Mesendoderm (in vitro differentiated cells): ENCODE measurements at regions not wholly inside any gene's neighbourhood (a gene's known extent, or its start where the extent isn't known, plus 50 kb on each side); places are given as distances from the start of the nearest gene placed in this dataset.
"Not testable (repeated sequence)": the region's sequence is repeated elsewhere in the genome, so short reads cannot be mapped to it uniquely, and the experiment has no call there.

Experiments used
- DNase-seq: peaks from one replicate; pipeline ENCODE4 v3.0.0; 2013
- H2AK5ac ChIP-seq: 2 replicates; pipeline ENCODE4 v1.6.1; 2013; ENCODE audit warnings: low read length, inconsistent platforms
- H2BK120ac ChIP-seq: 2 replicates; pipeline ENCODE4 v1.6.1; 2013; ENCODE audit warnings: low read depth, mild to moderate bottlenecking, low read length, moderate library complexity, mixed read lengths
- H2BK15ac ChIP-seq: replicated peaks from 2 replicates; pipeline ENCODE4 v1.6.1; 2013; ENCODE audit warnings: low read depth, mild to moderate bottlenecking, moderate library complexity
- H2BK5ac ChIP-seq: 2 replicates; pipeline ENCODE4 v1.6.1; 2013; ENCODE audit warnings: low read length, inconsistent platforms
- H3K18ac ChIP-seq: 2 replicates; pipeline ENCODE4 v1.6.1; 2013; ENCODE audit warnings: mild to moderate bottlenecking, low read length, mixed read lengths
- H3K23ac ChIP-seq: one replicate; pipeline ENCODE4 v1.6.1; 2013; ENCODE audit warnings: low read length
- H3K27ac ChIP-seq: 2 replicates; pipeline ENCODE4 v1.5.1; 2013; ENCODE audit warnings: low read depth, mild to moderate bottlenecking, inconsistent platforms, low read length, moderate library complexity
- H3K27me3 ChIP-seq: 2 replicates; pipeline ENCODE4 v1.6.1; 2013; ENCODE audit warnings: low read length, control low read depth, mild to moderate bottlenecking, inconsistent platforms; ENCODE audit not compliant: insufficient read depth, poor library complexity
- H3K36me3 ChIP-seq: 2 replicates; pipeline ENCODE4 v1.6.1; 2013; ENCODE audit warnings: low read length, inconsistent platforms; ENCODE audit not compliant: control insufficient read depth, insufficient read depth
- H3K4ac ChIP-seq: one replicate; pipeline ENCODE4 v1.6.1; 2013; ENCODE audit warnings: low read depth, mild to moderate bottlenecking, low read length, moderate library complexity
- H3K4me1 ChIP-seq: 2 replicates; pipeline ENCODE4 v1.6.1; 2013; ENCODE audit warnings: low read depth, low read length, inconsistent platforms; ENCODE audit not compliant: control insufficient read depth
- H3K4me2 ChIP-seq: 2 replicates; pipeline ENCODE4 v1.6.1; 2013; ENCODE audit warnings: low read length
- H3K4me3 ChIP-seq: 2 replicates; pipeline ENCODE4 v1.5.1; 2013; ENCODE audit warnings: mild to moderate bottlenecking, low read length
- H3K56ac ChIP-seq: one replicate; pipeline ENCODE4 v1.6.1; 2013; ENCODE audit warnings: low read length
- H3K79me1 ChIP-seq: 2 replicates; pipeline ENCODE4 v1.6.1; 2013; ENCODE audit warnings: low read length, inconsistent platforms
- H3K79me2 ChIP-seq: 2 replicates; pipeline ENCODE4 v1.6.1; 2013; ENCODE audit warnings: mild to moderate bottlenecking, low read length; ENCODE audit not compliant: control insufficient read depth, insufficient read depth
- H3K9ac ChIP-seq: 2 replicates; pipeline ENCODE4 v1.6.1; 2013; ENCODE audit warnings: low read length, inconsistent platforms
- H4K5ac ChIP-seq: one replicate; pipeline ENCODE4 v1.6.1; 2013; ENCODE audit warnings: low read length
- H4K8ac ChIP-seq: one replicate; pipeline ENCODE4 v1.6.1; 2013; ENCODE audit warnings: low read depth, mild to moderate bottlenecking, control low read depth, low read length, moderate library complexity
- WGBS: extraction: QIAGEN DNeasy Blood & Tissue Kit; methylation state at CpG from one replicate; pipeline ENCODE4 v1.1.7; 2013; ENCODE audit warnings: low lambda C conversion rate, missing lambda C conversion rate; ENCODE audit not compliant: insufficient coverage; ENCODE audit errors: extremely low coverage; 5-methylcytosine and 5-hydroxymethylcytosine counted together

GRCh38 chr16:79991969-79992368 lies 391.4 kb upstream of the MAF start:
- Histone ChIP-seq H3K4me1 (no peaks in the 10 kb centered on the region), H2BK5ac (no peak overlapping the region), H3K9ac (no peak overlapping the region), H2AK5ac (no peak overlapping the region), H3K4me3 (no peak overlapping the region), H3K4me2 (no peak overlapping the region), H3K56ac (no peak overlapping the region), H3K36me3 (no peaks in the 10 kb centered on the region), H3K18ac (no peak overlapping the region), H3K4ac (no peak overlapping the region), H4K8ac (no peak overlapping the region), H3K79me2 (no peaks in the 10 kb centered on the region), H3K27me3 (no peaks in the 10 kb centered on the region), H3K23ac (no peak overlapping the region), H2BK120ac (no peak overlapping the region), H3K79me1 (no peaks in the 10 kb centered on the region), H2BK15ac (no peak overlapping the region), H4K5ac (no peak overlapping the region), H3K27ac (no peak overlapping the region)
- no CpG with 5 or more reads among the region's 4 CpGs for WGBS
- peak; percentile 34 for DNase-seq

- H3K56ac ChIP-seq = no peak overlapping the region
- no peaks in the 10 kb centered on the region for H3K4me1 ChIP-seq
- no peak overlapping the region for H4K8ac ChIP-seq
- H4K5ac ChIP-seq = no peak overlapping the region
- H2AK5ac ChIP-seq = no peak overlapping the region
- no peaks in the 10 kb centered on the region for H3K36me3 ChIP-seq
- no peaks in the 10 kb centered on the region for H3K27me3 ChIP-seq
- H3K4me3 ChIP-seq = no peak overlapping the region
- no peak overlapping the region for H3K23ac ChIP-seq
- H3K4me2 ChIP-seq = no peak overlapping the region
- WGBS = no CpG with 5 or more reads among the region's 3 CpGs
- H2BK120ac ChIP-seq = no peak overlapping the region
- peak; percentile 15 for DNase-seq
- no peak overlapping the region for H2BK15ac ChIP-seq
- H3K27ac ChIP-seq = no peak overlapping the region
- H3K9ac ChIP-seq = no peak overlapping the region
- no peak overlapping the region for H3K4ac ChIP-seq
- H2BK5ac ChIP-seq = no peak overlapping the region
- no peaks in the 10 kb centered on the region for H3K79me2 ChIP-seq
- H3K79me1 ChIP-seq = no peaks in the 10 kb centered on the region
- H3K18ac ChIP-seq = no peak overlapping the region
Measured at GRCh38 chr16:79988721-79989220, 388.2 kb upstream of the MAF start.

GRCh38 chr16:79988089-79988488 lies 387.6 kb upstream of the MAF start:
- no peak overlapping the region for H2AK5ac ChIP-seq
- H3K27me3 ChIP-seq = no peaks in the 10 kb centered on the region
- no peak overlapping the region for H3K9ac ChIP-seq
- H3K79me2 ChIP-seq = no peaks in the 10 kb centered on the region
- H3K27ac ChIP-seq = no peak overlapping the region
- no peak overlapping the region for H4K8ac ChIP-seq
- H4K5ac ChIP-seq = no peak overlapping the region
- H3K36me3 ChIP-seq = no peaks in the 10 kb centered on the region
- H3K4me3 ChIP-seq = no peak overlapping the region
- H2BK120ac ChIP-seq = no peak overlapping the region
- no CpG with 5 or more reads among the region's 3 CpGs for WGBS
- DNase-seq = no peak
- H3K79me1 ChIP-seq = no peaks in the 10 kb centered on the region
- no peak overlapping the region for H3K18ac ChIP-seq
- H2BK15ac ChIP-seq = no peak overlapping the region
- no peak overlapping the region for H3K56ac ChIP-seq
- H3K4me1 ChIP-seq = no peaks in the 10 kb centered on the region
- no peak overlapping the region for H3K4me2 ChIP-seq
- H2BK5ac ChIP-seq = no peak overlapping the region
- no peak overlapping the region for H3K4ac ChIP-seq
- no peak overlapping the region for H3K23ac ChIP-seq

GRCh38 chr16:79986352-79986751 lies 385.8 kb upstream of the MAF start:
- H3K4me1 ChIP-seq = no peaks in the 10 kb centered on the region
- H3K9ac ChIP-seq = no peak overlapping the region
- H4K5ac ChIP-seq = no peak overlapping the region
- H3K18ac ChIP-seq = no peak overlapping the region
- no peak overlapping the region for H2BK5ac ChIP-seq
- no peaks in the 10 kb centered on the region for H3K36me3 ChIP-seq
- DNase-seq = no peak
- no peak overlapping the region for H3K56ac ChIP-seq
- WGBS = no CpG with 5 or more reads among the region's 4 CpGs
- H3K79me1 ChIP-seq = no peaks in the 10 kb centered on the region
- no peak overlapping the region for H3K27ac ChIP-seq
- no peak overlapping the region for H4K8ac ChIP-seq
- H3K4me3 ChIP-seq = no peak overlapping the region
- no peak overlapping the region for H3K4me2 ChIP-seq
- H2BK15ac ChIP-seq = no peak overlapping the region
- H2AK5ac ChIP-seq = no peak overlapping the region
- H3K27me3 ChIP-seq = no peaks in the 10 kb centered on the region
- H3K4ac ChIP-seq = no peak overlapping the region
- H3K79me2 ChIP-seq = no peaks in the 10 kb centered on the region
- no peak overlapping the region for H3K23ac ChIP-seq
- H2BK120ac ChIP-seq = no peak overlapping the region

GRCh38 chr16:79985606-79986005 lies 385.1 kb upstream of the MAF start:
- Histone ChIP-seq H3K27me3 (no peaks in the 10 kb centered on the region), H3K23ac (no peak overlapping the region), H2BK120ac (no peak overlapping the region), H2BK5ac (no peak overlapping the region), H3K18ac (no peak overlapping the region), H3K4ac (no peak overlapping the region), H3K56ac (no peak overlapping the region), H3K36me3 (no peaks in the 10 kb centered on the region), H3K9ac (no peak overlapping the region), H2BK15ac (no peak overlapping the region), H3K4me2 (no peak overlapping the region), H2AK5ac (no peak overlapping the region), H3K27ac (no peak overlapping the region), H4K5ac (no peak overlapping the region), H3K4me1 (no peaks in the 10 kb centered on the region), H3K79me1 (no peaks in the 10 kb centered on the region), H4K8ac (no peak overlapping the region), H3K79me2 (no peaks in the 10 kb centered on the region), H3K4me3 (no peak overlapping the region)
- DNase-seq = no peak
- WGBS = no CpG with 5 or more reads among the region's 3 CpGs

- H2BK5ac ChIP-seq, H4K8ac ChIP-seq, H3K79me2 ChIP-seq, H2AK5ac ChIP-seq, H2BK120ac ChIP-seq, DNase-seq, H3K4ac ChIP-seq, H3K27me3 ChIP-seq, H2BK15ac ChIP-seq, H3K4me1 ChIP-seq, H3K18ac ChIP-seq, H3K23ac ChIP-seq, H3K9ac ChIP-seq, H3K27ac ChIP-seq, H3K4me3 ChIP-seq, H3K79me1 ChIP-seq, H3K56ac ChIP-seq, H3K4me2 ChIP-seq, H3K36me3 ChIP-seq, H4K5ac ChIP-seq: not testable (repeated sequence)
- WGBS = no CpG with 5 or more reads among the region's 6 CpGs
Measured at GRCh38 chr16:79984149-79984548, 383.6 kb upstream of the MAF start.
